ENCODE measurements at regions not wholly inside any gene's neighbourhood (a gene's known extent, or its start where the extent isn't known, plus 50 kb on each side); places are given as distances from the start of the nearest gene placed in this dataset.

DNA sequence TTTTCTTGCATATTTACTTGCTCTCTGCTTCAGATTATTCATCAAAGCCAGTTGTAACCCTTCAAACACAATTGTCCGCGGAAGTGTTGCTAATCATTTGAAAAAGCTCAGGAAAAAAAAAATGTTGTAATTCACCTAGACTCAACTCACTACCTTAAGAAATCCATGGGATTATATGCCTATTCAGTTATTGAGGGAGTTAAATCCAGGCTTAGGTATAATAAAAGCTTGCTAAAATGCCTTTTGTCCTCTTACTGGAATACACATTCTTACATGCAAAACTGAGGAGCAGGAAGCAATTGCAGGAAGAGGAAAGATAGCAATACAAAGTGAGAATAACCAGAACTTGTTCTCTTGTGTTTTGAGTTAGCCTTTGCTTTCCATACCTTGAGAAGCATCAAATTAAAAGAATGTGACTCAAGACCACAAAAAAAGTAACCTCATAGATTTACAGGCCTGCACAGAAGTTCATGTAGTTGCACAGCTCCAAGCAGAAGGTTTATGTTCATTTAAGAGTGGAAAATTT is 91.4 kb upstream of the FAM241A start:
- Mint-ChIP-seq H3K4me3 (ENCODE audit: unreplicated experiment) (no peak overlapping the region), H3K27me3 (ENCODE audit: low read depth) (peaks cover 24% of the 10 kb centered on the region), H3K36me3 (ENCODE audit: low read depth) (no peaks in the 10 kb centered on the region), H3K27ac (ENCODE audit: unreplicated experiment) (no peak overlapping the region), H3K4me1 (ENCODE audit: low read depth) (peaks cover 3% of the 10 kb centered on the region), H3K9me3 (ENCODE audit: low read depth) (no peaks in the 10 kb centered on the region)
- DNase-seq (ENCODE audit: low spot score), result no peak
- TF ChIP-seq CTCF (IDR thresholded peaks at IDR 0.05), result no peak

GRCh38 chr4:112055100-112055499 is 90.2 kb upstream of the FAM241A start:
- no peaks in the 10 kb centered on the region for H3K9me3 Mint-ChIP-seq (ENCODE audit: low read depth)
- no peak for TF ChIP-seq CTCF (IDR thresholded peaks at IDR 0.05)
- peaks cover 24% of the 10 kb centered on the region for H3K27me3 Mint-ChIP-seq (ENCODE audit: low read depth)
- no peak overlapping the region for H3K4me3 Mint-ChIP-seq (ENCODE audit: unreplicated experiment)
- H3K36me3 Mint-ChIP-seq (ENCODE audit: low read depth), result no peaks in the 10 kb centered on the region
- peaks cover 3% of the 10 kb centered on the region for H3K4me1 Mint-ChIP-seq (ENCODE audit: low read depth)
- H3K27ac Mint-ChIP-seq (ENCODE audit: unreplicated experiment), result no peak overlapping the region
- no peak for DNase-seq (ENCODE audit: low spot score)

DNA sequence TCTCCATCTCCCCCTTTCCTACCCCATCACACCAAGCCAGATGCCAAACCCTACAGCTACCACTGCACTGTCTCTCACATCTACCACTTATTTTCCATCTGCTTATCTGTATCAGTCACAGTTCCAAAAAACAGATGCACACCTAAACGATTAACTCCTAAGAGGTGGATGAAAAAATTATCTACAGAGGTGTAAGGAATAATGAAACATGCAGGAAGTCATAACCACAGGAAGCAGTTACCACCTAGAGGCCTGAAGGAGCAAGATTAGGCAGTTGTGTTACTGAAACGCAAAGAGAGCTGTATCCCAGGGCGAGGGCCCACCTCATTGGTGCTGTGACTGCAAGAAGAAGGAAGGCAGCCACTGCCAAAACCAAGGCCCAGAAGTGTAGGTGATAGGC is 87.8 kb upstream of the FAM241A start:
- Mint-ChIP-seq H3K36me3 (ENCODE audit: low read depth) (no peaks in the 10 kb centered on the region), H3K9me3 (ENCODE audit: low read depth) (no peaks in the 10 kb centered on the region)

GRCh38 chr4:112058433-112058832 is 86.8 kb upstream of the FAM241A start:
- Mint-ChIP-seq H3K27ac (ENCODE audit: unreplicated experiment) (no peak overlapping the region), H3K4me3 (ENCODE audit: unreplicated experiment) (no peak overlapping the region), H3K36me3 (ENCODE audit: low read depth) (no peaks in the 10 kb centered on the region), H3K27me3 (ENCODE audit: low read depth) (peaks cover 13% of the 10 kb centered on the region), H3K9me3 (ENCODE audit: low read depth) (no peaks in the 10 kb centered on the region), H3K4me1 (ENCODE audit: low read depth) (peaks cover 3% of the 10 kb centered on the region)
- TF ChIP-seq CTCF (IDR thresholded peaks at IDR 0.05), result no peak
- DNase-seq (ENCODE audit: low spot score), result no peak

More for the DNA sequence above, 87.8 kb upstream of the FAM241A start:
- Mint-ChIP-seq H3K27me3 (ENCODE audit: low read depth) (peaks cover 21% of the 10 kb centered on the region), H3K4me1 (ENCODE audit: low read depth) (peaks cover 3% of the 10 kb centered on the region), H3K27ac (ENCODE audit: unreplicated experiment) (no peak overlapping the region), H3K4me3 (ENCODE audit: unreplicated experiment) (no peak overlapping the region)
- no peak for TF ChIP-seq CTCF (IDR thresholded peaks at IDR 0.05)
- no peak for DNase-seq (ENCODE audit: low spot score)

DNA sequence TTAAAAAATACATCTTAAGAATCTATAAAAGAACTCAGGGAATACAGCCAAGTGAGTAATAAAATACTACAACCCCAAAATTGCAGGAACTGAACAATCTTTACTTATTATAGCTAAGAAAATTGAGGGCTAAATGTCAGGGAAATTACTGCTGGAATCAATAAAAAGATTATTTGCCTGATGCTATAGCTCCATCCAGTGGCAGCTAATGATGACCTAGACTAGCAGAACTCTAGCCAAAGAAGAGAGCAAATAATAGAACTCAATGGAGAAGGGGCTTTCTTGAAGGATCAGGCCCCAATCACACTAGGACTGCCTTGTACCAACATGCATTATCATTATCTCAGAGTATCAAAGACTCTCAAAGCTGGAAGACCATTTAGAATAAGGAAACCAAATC is 85.0 kb upstream of the FAM241A start:
- no peak overlapping the region for H3K4me3 Mint-ChIP-seq (ENCODE audit: unreplicated experiment)
- no peaks in the 10 kb centered on the region for H3K36me3 Mint-ChIP-seq (ENCODE audit: low read depth)
- no peaks in the 10 kb centered on the region for H3K9me3 Mint-ChIP-seq (ENCODE audit: low read depth)
- DNase-seq (ENCODE audit: low spot score), result no peak
- peaks cover 8% of the 10 kb centered on the region for H3K27me3 Mint-ChIP-seq (ENCODE audit: low read depth)
- TF ChIP-seq CTCF (IDR thresholded peaks at IDR 0.05), result peak; percentile 61
- peaks cover 3% of the 10 kb centered on the region for H3K4me1 Mint-ChIP-seq (ENCODE audit: low read depth)
- H3K27ac Mint-ChIP-seq (ENCODE audit: unreplicated experiment), result no peak overlapping the region
